ENCODE measurements at regions not wholly inside any gene's neighbourhood (a gene's known extent, or its start where the extent isn't known, plus 50 kb on each side); places are given as distances from the start of the nearest gene placed in this dataset.

DNA sequence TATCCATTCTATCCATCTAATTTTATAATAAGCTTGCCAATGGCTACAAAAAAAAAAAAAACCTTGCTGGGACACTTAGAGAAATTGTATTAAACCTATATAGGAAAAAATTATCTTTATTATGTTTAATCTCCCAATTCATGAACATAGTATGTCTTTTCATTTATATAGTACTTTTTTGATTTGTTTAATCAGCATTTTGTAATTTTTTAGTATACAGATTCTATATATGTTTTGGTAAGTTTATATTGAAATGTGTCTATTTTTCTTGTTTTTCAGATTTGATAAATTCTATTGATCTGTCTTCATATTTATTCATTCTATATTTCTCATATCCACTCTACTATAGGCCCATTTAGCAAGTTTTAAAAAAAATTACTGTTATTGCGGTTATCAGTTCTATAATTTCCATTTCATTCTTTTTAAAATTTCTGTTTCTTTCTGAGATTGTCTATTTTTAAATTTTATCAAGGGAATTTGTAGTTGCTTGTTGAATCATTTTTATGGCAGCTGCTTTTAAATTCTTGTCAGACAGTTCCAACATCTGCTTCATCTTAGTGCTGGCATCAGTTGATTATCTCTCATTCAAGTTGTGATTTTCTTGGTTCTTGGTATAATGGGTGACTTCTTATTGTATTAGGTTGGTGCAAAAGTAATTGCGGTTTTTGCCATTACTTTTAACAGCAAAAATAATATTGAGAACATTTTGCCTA is 170.1 kb upstream of the S1PR3 start:
- TF ChIP-seq, protein P1, sequence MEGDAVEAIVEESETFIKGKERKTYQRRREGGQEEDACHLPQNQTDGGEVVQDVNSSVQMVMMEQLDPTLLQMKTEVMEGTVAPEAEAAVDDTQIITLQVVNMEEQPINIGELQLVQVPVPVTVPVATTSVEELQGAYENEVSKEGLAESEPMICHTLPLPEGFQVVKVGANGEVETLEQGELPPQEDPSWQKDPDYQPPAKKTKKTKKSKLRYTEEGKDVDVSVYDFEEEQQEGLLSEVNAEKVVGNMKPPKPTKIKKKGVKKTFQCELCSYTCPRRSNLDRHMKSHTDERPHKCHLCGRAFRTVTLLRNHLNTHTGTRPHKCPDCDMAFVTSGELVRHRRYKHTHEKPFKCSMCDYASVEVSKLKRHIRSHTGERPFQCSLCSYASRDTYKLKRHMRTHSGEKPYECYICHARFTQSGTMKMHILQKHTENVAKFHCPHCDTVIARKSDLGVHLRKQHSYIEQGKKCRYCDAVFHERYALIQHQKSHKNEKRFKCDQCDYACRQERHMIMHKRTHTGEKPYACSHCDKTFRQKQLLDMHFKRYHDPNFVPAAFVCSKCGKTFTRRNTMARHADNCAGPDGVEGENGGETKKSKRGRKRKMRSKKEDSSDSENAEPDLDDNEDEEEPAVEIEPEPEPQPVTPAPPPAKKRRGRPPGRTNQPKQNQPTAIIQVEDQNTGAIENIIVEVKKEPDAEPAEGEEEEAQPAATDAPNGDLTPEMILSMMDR (IDR thresholded peaks at IDR 0.05; ENCODE audit: insufficient read depth, low read depth, low read length) = no peak
- H3K27me3 ChIP-seq (ENCODE audit: control insufficient read depth, insufficient read depth, low read length) = no peaks in the 10 kb centered on the region
- DNase-seq (ENCODE audit: low read depth) = no peak
- ChIA-PET CTCF (interaction anchor here (1.6 kb wide), 1 partner anchor 14 kb away, joined by 3 read pairs; no protein-coding TSS in a partner anchor), POLR2A (no interaction called here)
- H3K36me3 ChIP-seq (ENCODE audit: control insufficient read depth, insufficient read depth, low read length) = no peaks in the 10 kb centered on the region
- H3K4me3 ChIP-seq (ENCODE audit: low read depth, low read length) = no peak overlapping the region

GRCh38 chr9:88821746-88822106 is 169.5 kb upstream of the S1PR3 start:
- DNase-seq (ENCODE audit: low read depth) = no peak
- TF ChIP-seq, protein P1 (IDR thresholded peaks at IDR 0.05; ENCODE audit: insufficient read depth, low read depth, low read length) = no peak
- H3K36me3 ChIP-seq (ENCODE audit: control insufficient read depth, insufficient read depth, low read length) = no peaks in the 10 kb centered on the region
- POLR2A ChIA-PET = no interaction called here
- no peak overlapping the region for H3K4me3 ChIP-seq (ENCODE audit: low read depth, low read length)
- H3K27me3 ChIP-seq (ENCODE audit: control insufficient read depth, insufficient read depth, low read length) = no peaks in the 10 kb centered on the region
- CTCF ChIA-PET = no interaction called here

DNA sequence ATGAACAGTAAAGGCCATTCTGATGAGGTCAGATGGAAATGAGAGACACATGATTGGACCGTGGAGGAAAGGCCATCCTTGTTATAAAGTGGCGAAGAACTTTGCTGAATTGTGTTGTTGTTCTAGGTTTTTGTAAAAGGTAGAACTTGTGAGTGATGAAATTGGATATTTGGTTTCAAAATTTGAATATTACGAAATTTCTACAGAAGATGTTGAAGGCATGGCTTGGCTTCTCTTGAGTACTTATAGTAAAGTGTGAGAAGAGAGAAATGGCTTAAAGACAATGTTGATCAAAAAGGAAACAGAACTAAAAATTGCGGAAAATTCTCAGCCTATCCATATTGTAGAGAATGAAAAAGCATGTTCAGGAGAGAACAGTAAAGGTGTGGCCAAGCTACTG is 166.6 kb upstream of the S1PR3 start:
- ChIA-PET POLR2A (interaction anchor here (0.6 kb wide), 1 partner anchor 11 kb away, joined by 3 read pairs; no protein-coding TSS in a partner anchor), CTCF (no interaction called here)
- Histone ChIP-seq H3K4me3 (ENCODE audit: low read depth, low read length) (no peak overlapping the region), H3K27me3 (ENCODE audit: control insufficient read depth, insufficient read depth, low read length) (no peaks in the 10 kb centered on the region; the same call in 1 of the 2 replicates), H3K36me3 (ENCODE audit: control insufficient read depth, insufficient read depth, low read length) (no peaks in the 10 kb centered on the region)
- TF ChIP-seq, protein P1 (IDR thresholded peaks at IDR 0.05; ENCODE audit: insufficient read depth, low read depth, low read length) = no peak
- DNase-seq (ENCODE audit: low read depth) = no peak

- ChIA-PET CTCF (no interaction called here), POLR2A (no interaction called here)
- H3K4me3 ChIP-seq (ENCODE audit: low read depth, low read length) = no peak overlapping the region
- H3K36me3 ChIP-seq (ENCODE audit: control insufficient read depth, insufficient read depth, low read length) = no peaks in the 10 kb centered on the region
- no peaks in the 10 kb centered on the region; the same call in 1 of the 2 replicates for H3K27me3 ChIP-seq (ENCODE audit: control insufficient read depth, insufficient read depth, low read length)
- DNase-seq (ENCODE audit: low read depth) = no peak
- TF ChIP-seq, protein P1 (IDR thresholded peaks at IDR 0.05; ENCODE audit: insufficient read depth, low read depth, low read length) = no peak
These were observed 165.1 kb upstream of the S1PR3 start for GRCh38 chr9:88826181-88826580.

GRCh38 chr9:88826771-88827181 is 164.5 kb upstream of the S1PR3 start:
- H3K27me3 ChIP-seq (ENCODE audit: control insufficient read depth, insufficient read depth, low read length) = no peaks in the 10 kb centered on the region; the same call in 1 of the 2 replicates
- no peak overlapping the region for H3K4me3 ChIP-seq (ENCODE audit: low read depth, low read length)
- CTCF ChIA-PET = no interaction called here
- POLR2A ChIA-PET = no interaction called here
- peak; percentile 63 for DNase-seq (ENCODE audit: low read depth)
- TF ChIP-seq, protein P1 (IDR thresholded peaks at IDR 0.05; ENCODE audit: insufficient read depth, low read depth, low read length) = no peak
- no peaks in the 10 kb centered on the region for H3K36me3 ChIP-seq (ENCODE audit: control insufficient read depth, insufficient read depth, low read length)

Measured in BJ (cell line).